Brain pericyte (primary cell): ENCODE measurements at regions not wholly inside any gene's neighbourhood (a gene's known extent, or its start where the extent isn't known, plus 50 kb on each side); places are given as distances from the start of the nearest gene placed in this dataset.
"Not testable (repeated sequence)": the region's sequence is repeated elsewhere in the genome, so short reads cannot be mapped to it uniquely, and the experiment has no call there.

Experiments
- DNase-seq: peaks from one replicate; pipeline ENCODE4 v3.0.0-alpha.2; 2012; ENCODE audit warnings: low read depth, low spot score

DNA sequence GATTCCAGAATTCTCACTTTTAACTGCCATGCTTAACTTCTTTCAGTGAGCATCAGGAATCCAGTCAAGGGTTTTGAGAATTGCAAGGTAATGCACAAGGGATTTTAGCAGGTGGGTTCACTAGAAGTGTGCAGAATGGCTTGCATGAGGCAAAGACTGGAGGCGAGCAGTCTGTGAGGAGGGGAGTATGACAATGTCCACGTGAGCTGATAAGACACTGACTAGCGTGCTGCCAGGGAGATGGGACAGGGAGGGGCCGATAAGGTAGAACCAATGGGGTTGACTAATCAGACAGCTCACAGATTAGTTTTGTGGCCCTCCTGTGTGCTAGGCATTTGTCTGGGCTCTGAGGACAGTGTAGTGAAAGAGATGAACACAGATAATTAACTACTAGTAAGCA, 102.0 kb upstream of the DAZL start:
- no peak for DNase-seq

DNA sequence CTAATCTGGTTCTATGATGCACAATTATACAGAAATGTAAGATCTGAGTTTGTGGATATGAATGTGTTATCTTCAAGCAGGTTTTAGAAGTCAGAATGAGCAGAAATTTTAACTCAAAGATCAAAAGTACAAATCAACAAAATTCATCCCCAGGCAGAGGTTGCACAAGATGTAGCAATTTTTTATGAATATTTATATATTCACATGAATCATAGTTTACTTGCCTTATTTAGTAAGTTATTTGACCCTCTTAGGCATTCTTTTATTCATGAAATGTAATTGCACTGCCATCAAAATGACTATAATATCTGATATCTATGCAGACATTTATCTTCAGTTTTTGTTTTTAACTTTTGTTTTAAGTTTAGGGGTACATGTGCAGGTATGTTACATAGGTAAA, 103.1 kb upstream of the DAZL start:
- no peak for DNase-seq

DNA sequence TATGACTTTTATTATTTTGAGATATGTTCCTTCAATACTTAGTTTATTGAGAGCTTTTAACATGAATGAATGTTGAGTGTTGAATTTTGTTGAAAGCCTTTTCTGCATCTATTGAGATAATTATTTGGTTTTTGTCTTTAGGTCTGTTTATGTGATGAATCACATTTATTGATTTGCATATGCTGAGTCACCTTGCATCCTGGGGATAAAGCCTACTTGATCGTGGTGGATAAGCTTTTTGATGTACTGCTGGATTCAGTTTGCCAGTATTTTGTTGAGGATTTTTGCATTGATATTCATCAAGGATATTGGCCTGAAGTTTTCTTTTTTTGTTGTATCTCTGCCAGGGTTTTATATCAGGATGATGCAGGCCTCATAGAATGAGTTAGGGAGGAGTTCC, 106.5 kb upstream of the DAZL start:
- DNase-seq = not testable (repeated sequence)

DNA sequence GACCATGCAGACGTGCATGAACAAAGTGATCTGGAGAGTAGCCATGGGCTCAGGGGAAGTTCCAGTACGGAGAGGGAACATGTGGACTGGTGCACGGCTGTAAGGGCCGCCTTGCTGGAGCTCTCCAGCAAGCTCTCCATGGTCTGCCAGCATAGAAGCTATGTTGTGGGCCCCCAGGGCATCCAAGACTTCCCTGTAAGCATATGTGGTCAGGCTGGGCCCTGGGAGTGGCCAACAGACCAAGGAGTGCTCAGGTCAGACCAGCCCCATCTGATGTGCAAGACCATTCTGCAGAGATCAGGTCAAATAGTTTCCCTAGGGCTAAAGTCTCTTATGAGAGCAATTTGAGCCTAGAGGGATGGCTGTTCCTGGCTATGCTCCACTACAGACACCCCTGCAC, 110.1 kb upstream of the DAZL start:
- no peak for DNase-seq

DNA sequence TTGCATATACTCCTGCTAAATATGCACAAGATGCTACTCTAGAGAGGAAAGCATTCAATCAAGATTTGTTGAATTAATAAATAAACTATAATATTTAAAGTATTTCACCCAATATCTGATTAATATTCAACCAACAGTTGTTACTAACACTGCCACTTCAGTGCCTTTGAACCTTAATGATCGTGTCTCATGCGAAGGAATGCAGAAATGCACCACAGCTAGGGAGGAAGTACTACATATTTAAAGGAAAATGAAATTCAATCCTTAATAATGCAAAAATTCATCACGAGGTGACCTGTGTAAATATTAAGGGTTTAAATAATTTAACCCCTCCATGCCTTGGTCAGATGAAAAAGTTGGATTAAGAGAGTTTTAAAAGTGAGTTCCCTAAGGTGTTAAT, 114.2 kb upstream of the DAZL start:
- no peak for DNase-seq

DNA sequence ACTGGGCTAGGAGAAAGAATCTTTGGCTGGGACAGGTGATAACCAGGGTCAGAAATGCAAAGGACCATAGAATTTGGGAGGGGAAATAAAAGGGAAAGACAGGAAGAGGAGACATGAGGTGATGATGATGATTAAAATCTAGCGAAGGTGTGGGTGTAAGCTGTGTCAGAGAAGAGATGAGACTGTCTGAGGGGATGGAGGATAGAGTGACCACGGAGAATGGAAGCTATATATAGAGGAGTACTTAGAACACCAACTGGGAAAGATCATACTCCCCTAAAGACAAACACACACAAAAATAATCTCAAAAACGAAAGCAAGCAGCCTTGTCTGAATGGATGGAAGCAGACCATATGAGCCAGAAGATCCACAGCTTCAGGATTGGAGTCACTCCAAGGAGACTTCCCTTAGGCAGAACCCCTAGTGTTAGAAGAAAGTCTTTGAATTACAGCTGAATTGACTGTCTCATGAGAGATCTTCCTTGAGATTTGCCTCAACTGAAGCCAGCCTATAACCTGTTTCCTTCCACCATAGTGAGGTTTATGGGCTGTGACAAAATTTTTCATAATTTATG, 115.2 kb upstream of the DAZL start:
- DNase-seq = no peak

DNA sequence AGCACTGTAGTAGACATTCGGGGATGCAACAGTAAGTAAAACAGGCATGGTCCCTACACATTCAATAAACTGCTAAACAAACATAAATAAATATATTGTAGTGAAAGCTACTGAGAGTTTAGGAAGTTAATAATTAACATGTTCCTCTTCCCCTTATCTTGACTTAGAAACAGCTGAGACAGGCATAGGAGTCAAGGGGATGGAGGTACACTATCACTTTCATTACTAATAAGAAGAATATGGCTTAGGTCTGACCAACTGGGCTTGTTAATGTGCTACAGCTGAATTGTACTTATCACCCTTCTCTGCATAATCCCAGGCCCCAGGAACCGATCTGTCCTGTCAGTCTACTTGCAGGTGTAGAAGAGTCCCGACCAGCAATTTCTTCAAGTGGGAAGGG, 116.3 kb upstream of the DAZL start:
- no peak for DNase-seq

DNA sequence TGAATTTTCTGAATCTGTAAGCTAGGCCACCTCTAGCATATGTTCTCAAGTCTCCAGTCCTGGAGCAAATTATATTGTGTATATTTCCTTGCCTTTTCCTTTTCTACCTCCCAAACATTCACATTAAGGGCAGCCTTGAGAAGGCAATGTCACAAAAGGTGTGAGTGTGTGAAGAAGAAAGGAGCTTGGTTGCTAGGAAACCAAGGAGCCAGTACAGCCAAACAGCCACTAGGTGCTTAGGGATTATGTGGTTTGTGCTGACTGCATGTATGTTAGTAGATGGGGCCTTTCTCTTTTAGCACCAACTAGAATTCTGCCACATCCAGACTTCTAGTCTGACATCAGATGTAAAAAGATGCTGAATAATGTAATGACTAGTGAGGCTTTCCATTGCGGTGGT, 118.8 kb upstream of the DAZL start:
- no peak for DNase-seq

DNA sequence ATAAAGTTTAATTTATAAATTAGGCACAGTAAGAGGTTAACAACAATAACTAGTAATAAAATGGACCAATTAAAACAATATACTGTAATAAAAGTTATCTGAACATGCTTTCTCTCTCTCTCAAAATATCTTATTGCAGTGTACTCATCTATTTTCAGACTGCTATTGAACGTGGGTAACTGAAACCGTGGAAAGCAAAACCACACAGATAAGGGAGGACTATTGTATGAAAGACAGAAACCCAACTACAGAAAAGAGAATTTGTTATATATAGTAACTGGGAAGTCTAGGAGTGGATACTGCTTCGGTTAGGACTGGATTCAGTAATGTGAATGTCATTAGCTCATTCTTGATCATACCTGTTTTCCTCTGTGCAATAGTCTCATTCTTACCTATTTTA, 119.3 kb upstream of the DAZL start:
- no peak for DNase-seq

DNA sequence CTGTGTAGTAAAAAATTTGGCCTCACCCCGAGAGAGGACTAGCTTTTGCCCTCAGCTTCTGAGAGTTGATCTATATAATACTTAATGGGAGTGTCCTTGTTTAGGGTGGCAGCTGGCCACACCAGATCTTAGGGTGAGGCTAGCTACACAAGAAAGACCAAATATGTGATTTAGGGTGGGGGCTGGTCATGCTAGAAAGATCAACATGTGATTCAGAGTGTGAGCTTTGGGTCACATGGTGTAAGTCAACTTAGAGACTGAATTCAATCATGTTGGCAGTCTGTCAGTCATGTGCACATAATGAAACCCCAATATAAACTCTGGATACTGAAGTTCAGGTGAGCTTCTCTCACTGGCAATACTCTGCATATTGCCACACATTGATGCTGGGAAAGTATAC, 120.7 kb upstream of the DAZL start:
- no peak for DNase-seq

DNA sequence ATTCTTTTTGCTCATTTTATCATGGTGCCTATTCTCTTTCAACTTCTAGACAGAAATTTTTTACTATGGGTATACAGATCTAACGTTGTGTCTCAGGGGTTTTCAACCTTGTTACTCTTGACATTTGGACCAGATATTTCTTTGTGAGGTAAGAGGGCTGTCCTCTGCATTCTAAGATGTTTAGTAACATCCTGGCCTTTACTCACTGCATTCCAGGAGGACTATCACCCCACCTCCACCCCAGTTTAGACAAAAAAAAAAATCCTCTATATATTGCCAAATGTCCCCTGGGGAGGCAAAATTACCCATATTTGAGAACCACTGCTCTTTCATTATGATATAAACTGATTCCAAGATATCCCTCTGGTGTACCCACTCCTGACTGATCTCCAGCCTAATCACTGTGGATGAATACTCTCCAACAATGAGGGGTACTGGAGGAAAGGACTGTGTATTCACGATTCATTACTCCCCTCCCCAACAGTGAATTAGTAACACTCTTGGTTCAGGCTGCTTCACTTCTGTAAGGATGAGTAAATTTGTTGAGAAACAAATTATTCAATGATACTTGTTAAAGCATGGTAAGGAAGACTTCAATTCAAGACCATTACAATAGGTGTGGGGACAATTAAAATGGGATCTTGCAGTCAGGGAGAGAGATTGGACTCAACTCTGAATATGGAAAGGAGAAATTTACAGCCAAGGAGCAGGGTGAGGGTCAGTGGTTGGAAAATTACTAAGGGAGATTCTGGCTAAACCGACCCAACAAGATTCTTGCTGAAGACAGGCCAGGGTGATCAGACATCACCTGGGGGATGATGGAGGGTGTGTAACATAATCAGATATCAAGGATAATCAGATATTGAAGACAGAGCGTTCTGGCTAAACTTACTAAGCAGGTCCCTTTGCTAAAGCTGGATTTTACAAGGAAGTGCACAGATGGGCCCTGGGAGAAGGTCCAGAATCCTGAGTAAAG, 123.8 kb upstream of the DAZL start:
- DNase-seq = no peak

DNA sequence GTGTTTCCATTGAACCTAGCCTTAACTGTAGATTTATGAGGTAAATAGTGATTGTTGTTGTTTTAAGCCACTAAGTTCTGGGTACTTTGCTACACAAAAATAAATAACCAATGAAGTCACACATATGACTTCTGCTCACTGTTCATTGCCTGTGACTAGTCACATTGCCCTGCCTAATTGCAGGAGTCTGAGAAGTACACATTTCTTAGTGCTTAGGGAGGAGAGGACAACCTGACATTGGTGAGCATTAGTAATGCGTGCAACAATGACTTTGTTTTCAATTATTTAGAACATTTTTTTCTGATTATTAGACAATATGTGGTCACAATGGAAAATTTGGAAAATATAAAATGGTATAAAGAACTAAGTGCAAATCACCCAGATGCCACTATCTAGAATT, 133.2 kb upstream of the DAZL start:
- no peak for DNase-seq

DNA sequence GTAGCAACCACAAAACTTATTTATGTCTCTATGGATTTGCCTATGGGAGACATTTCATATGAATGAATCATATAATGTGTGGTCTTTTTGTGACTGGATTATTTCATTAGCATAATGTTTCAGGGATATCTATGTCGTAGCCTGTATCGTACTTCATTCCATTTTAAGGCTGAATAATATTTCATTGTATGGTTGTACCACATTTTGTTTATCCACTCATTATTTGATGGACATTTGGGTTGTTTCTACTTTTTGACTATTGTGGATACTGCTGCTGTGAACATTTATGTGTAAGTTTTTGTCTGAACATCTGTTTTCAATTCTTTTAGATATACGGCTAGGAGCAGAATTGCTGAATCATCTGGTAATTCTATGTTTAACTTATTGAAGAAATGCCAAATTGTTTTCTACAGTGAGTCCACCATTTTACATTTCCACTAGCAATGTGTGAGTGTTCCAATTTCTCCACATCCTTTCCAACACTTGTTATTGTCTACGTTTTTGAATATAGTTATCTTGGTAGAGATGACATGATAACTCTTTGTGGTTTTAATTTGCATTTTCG, 134.4 kb upstream of the DAZL start:
- DNase-seq = peak; percentile 16

DNA sequence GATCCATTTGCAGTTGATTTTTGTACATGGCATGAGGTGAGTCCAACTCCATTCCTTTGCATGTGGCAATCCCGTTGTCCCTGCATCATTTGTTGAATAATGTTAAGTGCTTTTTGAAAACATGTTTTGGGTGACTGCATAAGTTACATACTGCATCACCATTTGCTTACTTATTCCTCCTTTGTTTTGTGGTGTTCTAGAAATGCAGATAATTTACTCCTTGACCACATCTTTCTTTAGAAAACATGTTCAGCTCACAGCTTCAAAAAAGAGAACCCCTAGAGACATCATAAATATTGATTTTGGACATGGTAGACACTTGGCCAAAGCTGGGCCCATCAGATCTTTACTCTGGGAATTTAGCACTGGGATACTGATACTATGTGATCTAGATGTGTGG, 135.3 kb upstream of the DAZL start:
- peak; percentile 68 for DNase-seq

DNA sequence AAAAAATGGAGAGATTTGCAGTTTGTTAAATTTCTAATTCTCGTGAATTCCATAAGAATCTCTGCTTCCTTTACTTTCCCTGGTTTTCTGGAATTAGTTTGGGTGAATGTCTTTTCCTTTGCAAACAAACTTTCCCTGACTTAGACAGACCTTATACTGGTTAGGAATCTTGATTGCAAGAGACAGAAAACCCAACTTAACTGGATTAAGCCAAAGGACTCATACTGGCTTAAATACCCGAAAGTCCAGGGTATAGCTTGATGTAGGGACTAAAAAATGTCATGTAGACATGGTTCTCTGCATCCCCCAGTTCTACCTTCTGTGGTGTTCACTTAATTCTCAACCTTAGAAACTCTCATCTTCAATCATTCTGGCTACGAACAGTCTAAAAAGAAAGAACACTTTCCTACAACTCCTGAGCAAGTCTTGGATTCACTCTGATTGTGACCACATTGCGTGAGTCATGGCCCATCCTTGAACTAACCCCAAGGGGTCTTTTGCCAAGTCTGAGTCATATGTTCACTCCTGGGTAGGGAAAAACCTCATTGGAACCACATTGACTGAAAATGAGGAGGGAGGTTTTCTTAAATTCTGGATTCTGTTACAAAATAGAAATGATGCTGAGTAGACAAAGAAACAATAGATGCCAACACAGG, 136.0 kb upstream of the DAZL start:
- DNase-seq = peak; percentile 74

DNA sequence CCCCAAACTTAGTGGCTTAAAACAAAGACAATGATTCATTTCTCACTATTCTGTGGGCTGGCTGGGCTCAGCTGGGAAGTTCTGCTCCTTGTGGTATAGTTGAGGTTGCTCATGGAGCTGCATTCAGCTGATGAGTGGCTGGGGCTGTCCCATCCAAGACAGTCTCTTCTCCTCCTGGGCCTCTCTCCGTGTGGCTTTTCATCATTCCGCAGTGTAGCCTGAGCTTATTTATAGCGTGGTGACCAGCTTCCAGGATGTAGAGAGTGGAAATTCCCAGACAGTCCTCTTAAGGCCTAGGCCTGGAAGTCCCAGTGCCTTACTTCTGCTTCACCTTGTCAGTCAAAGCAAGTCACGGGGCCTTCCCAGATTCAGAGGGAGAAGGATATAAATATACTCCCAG, 136.7 kb upstream of the DAZL start:
- no peak for DNase-seq

DNA sequence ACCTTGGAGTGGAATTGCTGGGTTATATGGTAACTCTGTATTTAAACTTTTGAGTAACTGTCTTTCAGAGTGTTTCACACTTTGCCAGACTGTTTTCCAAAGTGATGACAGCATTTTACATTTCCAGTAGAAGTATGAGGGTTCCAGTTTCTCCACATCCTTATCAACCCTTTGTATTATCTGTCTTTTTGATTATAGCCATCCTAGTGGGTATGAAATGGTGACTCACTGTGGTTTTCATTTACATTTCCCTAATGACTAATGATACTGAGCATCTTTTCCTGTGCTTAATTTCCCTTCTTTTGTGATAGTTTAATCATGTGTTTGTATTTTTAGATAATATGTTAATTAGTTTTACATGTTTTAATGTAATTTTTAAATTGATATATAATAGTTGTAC, 138.1 kb upstream of the DAZL start:
- DNase-seq = no peak

DNA sequence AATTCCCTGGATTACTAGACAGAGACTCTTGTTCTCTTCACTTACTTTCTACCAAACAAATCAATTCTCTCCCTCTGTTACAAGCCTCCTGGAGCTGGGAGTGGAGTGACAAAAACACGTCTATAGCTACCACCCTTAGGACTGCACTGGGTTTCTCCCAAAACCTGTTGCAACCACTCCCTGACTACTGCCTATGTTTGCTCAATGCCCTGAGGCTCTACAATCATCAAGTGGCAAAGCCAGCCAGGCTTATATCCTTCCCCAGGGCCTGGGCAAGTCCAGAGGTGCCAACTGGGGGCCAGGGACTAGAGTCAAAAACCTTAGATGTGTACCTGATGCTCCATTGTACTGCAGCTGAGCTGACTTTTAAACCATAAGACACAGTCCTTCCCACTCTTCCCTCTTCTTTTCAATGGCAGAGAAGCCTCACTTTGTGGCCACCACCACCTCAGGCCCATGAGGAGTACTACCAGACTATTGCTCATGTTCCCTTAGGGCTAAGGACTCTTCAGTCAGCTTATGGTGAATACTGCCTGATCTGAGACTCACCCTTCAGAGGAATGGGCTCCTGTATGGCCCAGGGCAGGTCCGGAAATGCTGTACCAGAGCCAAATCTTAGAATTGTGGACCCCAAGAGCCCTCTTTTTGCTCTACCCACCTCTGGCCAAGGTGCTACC, 125.4 kb upstream of the PLCL2 start:
- DNase-seq = no peak

DNA sequence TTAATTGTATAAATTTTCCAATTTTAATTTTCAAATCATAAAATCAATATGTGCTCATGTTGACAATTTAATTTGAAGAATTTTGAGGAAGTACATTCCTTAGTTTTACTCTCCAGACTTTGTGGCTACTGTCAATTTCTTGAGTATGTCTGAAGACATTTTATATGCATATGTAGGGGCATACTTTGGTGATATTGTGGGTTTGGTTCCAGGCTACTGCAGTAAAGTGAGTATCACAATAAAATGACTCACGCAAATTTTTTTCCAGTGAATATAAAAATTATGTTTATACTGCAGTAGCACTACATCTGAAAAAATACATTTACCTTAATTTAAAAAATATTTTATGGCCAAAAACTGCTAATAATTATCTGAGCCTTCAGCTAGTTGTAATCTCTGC, 123.2 kb upstream of the PLCL2 start:
- no peak for DNase-seq

DNA sequence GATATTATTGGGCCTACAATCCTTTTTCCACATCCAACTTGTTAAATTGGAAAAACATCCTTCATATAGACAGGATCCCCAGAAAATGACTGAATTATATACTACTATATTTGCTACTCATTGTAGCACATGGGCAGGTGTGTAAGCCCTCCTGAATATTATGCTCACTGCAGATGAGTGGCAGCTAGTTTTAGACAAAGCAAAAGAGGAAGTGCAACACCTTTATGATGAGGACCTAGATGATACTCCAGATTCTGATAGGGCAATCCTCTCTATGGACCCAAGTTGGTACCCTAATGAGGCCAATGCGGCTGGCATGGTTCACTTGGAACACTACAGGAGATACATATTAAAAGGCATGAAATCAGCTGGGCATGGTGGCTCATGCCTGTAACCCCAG, 119.1 kb upstream of the PLCL2 start:
- DNase-seq = no peak

DNA sequence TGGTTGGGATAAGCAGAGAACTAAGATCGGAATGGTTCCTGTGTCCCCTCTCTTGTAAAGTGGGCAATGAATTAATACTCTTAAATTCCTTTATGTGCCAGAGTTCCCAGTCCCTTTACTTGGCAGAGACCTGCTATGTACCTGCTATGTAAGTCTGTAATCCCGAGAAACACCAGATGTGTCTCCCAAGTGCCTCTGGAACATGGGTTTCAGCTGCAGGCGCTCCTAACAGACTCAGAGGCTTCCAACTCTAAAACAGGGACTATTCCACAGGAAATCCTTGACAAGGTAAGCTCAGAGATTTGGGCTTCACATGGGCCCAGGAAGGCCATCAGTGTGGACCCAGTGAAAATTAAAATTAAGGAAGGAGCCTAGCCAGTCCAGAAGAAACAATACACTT, 117.7 kb upstream of the PLCL2 start:
- DNase-seq = no peak

DNA sequence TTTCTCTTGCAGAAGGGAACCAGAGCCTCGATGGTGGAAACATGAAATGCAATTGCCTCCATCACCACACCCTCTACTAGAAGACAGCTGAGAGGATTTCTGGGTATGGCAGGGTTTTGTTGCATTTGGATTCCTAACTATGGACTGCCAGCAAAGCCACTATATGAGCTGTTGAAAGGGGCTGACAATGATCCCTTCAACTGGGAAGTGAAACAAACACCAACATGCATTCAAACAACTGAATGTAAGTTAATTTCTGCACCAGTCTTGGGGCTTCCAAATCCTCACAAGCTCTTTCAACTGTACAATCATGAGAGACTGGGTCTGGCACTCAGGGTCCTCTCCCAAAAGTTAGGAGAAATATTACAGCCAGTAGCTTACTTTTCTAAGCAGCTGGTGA, 116.7 kb upstream of the PLCL2 start:
- no peak for DNase-seq
